Nephron (organoid): ENCODE measurements at regions not wholly inside any gene's neighbourhood (a gene's known extent, or its start where the extent isn't known, plus 50 kb on each side); places are given as distances from the start of the nearest gene placed in this dataset.

ENCODE experiments used
- H3K27ac Mint-ChIP-seq, 3 experiments: 2 replicates each; pipeline ENCODE4 v1.8.0; 2020; ENCODE audit warnings: mixed read lengths in 3 of 3, mild to moderate bottlenecking in 2 of 3, moderate library complexity in 1 of 3
- H3K27me3 Mint-ChIP-seq: 2 replicates; pipeline ENCODE4 v1.8.0; 2021; ENCODE audit warnings: low read depth, mild to moderate bottlenecking, moderate library complexity, mixed read lengths
- H3K36me3 Mint-ChIP-seq: 2 replicates; pipeline ENCODE4 v1.8.0; 2020; ENCODE audit warnings: low read depth, mixed read lengths
- H3K4me1 Mint-ChIP-seq: 2 replicates; pipeline ENCODE4 v1.8.0; 2020; ENCODE audit warnings: mixed read lengths
- H3K4me3 Mint-ChIP-seq, 3 experiments: 2 replicates each; pipeline ENCODE4 v1.8.0; 2020; ENCODE audit warnings: mild to moderate bottlenecking in 3 of 3, mixed read lengths in 3 of 3, moderate library complexity in 2 of 3
- H3K9me3 Mint-ChIP-seq: 2 replicates; pipeline ENCODE4 v1.8.0; 2020; ENCODE audit warnings: mixed read lengths
- TF ChIP-seq, protein P1 (sequence below), 3 experiments: fragments of 200-600 bp; sonication (generic); IDR thresholded peaks; one replicate each; pipeline ENCODE4 v1.5.0; 2021; ENCODE audit warnings: antibody characterized with exemption in 3 of 3; ENCODE audit not compliant: unreplicated experiment in 3 of 3

DNA sequence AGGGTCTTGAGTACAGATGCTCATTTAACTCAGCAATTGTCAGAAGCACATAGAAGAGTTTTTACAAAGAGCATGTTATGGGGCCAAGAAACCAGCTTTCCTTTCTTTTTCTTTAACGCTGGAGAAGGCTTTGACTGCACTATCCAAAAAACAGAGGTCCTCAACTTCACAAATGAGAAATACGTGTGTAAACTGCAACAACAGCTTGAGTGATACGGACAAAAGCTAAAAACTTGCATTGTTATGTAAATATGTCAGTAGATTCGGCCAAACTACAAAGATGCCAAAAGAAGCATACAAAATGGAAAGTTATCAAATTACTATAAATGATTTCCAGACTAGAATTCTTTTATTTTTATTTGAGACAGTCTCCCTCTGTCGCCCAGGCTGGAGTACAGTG lies 62.4 kb upstream of the C10orf90 start:
- Mint-ChIP-seq H3K27ac (no peak overlapping the region), H3K36me3 (no peaks in the 10 kb centered on the region), H3K9me3 (peaks cover 7% of the 10 kb centered on the region), H3K4me3 (no peak overlapping the region), H3K4me1 (peaks cover 17% of the 10 kb centered on the region), H3K27me3 (peaks cover 12% of the 10 kb centered on the region)
- TF ChIP-seq, protein P1, sequence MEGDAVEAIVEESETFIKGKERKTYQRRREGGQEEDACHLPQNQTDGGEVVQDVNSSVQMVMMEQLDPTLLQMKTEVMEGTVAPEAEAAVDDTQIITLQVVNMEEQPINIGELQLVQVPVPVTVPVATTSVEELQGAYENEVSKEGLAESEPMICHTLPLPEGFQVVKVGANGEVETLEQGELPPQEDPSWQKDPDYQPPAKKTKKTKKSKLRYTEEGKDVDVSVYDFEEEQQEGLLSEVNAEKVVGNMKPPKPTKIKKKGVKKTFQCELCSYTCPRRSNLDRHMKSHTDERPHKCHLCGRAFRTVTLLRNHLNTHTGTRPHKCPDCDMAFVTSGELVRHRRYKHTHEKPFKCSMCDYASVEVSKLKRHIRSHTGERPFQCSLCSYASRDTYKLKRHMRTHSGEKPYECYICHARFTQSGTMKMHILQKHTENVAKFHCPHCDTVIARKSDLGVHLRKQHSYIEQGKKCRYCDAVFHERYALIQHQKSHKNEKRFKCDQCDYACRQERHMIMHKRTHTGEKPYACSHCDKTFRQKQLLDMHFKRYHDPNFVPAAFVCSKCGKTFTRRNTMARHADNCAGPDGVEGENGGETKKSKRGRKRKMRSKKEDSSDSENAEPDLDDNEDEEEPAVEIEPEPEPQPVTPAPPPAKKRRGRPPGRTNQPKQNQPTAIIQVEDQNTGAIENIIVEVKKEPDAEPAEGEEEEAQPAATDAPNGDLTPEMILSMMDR (IDR thresholded peaks at IDR 0.05; ENCODE audit: unreplicated experiment in 3 of 3), result no peak

DNA sequence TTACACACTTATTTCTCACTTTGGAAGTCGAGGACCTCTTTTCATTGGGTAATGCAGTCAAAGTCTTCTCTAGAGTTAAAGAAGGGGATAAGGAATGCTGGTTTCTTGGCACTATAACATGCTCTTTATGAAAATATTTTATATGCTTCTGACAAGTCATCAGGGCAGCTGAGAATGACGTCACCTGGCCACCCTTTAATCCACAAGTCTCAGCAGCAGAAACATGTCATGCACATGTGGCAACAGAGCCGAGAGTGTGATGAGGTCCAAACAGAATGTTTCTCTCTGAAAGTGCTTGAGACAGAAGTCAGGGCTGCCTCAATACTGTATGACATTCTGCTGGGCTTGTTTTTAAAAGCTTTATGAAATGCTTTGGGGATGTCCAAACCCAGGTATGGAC lies 63.5 kb upstream of the C10orf90 start:
- H3K36me3 Mint-ChIP-seq, result no peaks in the 10 kb centered on the region
- no peak overlapping the region for H3K27ac Mint-ChIP-seq
- TF ChIP-seq, protein P1 (IDR thresholded peaks at IDR 0.05; ENCODE audit: unreplicated experiment in 3 of 3), result no peak
- H3K27me3 Mint-ChIP-seq, result peaks cover 14% of the 10 kb centered on the region
- no peak overlapping the region for H3K4me3 Mint-ChIP-seq
- no peaks in the 10 kb centered on the region for H3K9me3 Mint-ChIP-seq
- H3K4me1 Mint-ChIP-seq, result peaks cover 17% of the 10 kb centered on the region

DNA sequence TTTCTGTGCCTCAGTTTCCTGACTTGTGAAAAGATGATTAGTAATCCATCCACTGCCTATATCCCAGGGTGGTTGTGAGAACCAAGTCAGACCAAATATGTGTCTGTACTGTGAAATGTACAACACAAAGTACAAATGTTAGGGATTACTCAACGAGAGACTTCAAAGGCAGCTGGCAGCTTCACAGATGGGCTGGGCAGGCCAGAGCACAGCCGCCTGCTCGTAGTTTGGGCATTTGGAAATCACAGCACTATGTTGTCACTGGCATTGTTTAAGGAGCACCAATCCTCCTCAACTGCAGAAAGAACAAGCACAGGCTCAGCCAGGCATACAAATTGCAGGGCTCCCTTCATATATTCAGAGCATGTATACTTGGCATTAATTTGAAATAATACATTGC lies 64.5 kb upstream of the C10orf90 start:
- TF ChIP-seq, protein P1 (IDR thresholded peaks at IDR 0.05; ENCODE audit: unreplicated experiment in 3 of 3), result no peak
- no peaks in the 10 kb centered on the region for H3K9me3 Mint-ChIP-seq
- peaks cover 17% of the 10 kb centered on the region for H3K4me1 Mint-ChIP-seq
- no peak overlapping the region for H3K4me3 Mint-ChIP-seq
- H3K27ac Mint-ChIP-seq, result no peak overlapping the region
- H3K36me3 Mint-ChIP-seq, result no peaks in the 10 kb centered on the region
- H3K27me3 Mint-ChIP-seq, result peaks cover 16% of the 10 kb centered on the region

DNA sequence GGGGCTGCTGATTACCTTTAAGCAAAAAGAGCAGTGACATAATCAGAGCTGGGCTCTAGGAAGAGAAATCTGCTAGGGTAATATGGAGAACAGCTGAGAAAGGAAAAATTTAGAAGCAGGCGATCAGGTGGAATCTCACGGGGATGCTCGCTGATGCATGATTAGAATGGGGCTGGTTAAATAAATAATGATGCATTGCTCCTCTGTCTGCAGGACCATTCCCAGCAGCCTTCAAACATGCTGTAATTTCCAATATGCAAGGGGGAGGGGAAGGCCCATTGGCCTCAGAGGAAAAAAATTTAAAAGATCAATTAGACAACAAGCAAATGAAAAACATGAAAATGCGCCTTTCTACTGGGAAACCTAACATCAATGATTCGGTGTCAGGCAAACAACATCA lies 65.6 kb upstream of the C10orf90 start:
- H3K36me3 Mint-ChIP-seq, result no peaks in the 10 kb centered on the region
- H3K27ac Mint-ChIP-seq, result no peak overlapping the region
- TF ChIP-seq, protein P1 (IDR thresholded peaks at IDR 0.05; ENCODE audit: unreplicated experiment in 3 of 3), result no peak
- H3K4me3 Mint-ChIP-seq, result no peak overlapping the region
- H3K27me3 Mint-ChIP-seq, result peaks cover 13% of the 10 kb centered on the region
- H3K9me3 Mint-ChIP-seq, result no peaks in the 10 kb centered on the region
- H3K4me1 Mint-ChIP-seq, result peaks cover 17% of the 10 kb centered on the region

DNA sequence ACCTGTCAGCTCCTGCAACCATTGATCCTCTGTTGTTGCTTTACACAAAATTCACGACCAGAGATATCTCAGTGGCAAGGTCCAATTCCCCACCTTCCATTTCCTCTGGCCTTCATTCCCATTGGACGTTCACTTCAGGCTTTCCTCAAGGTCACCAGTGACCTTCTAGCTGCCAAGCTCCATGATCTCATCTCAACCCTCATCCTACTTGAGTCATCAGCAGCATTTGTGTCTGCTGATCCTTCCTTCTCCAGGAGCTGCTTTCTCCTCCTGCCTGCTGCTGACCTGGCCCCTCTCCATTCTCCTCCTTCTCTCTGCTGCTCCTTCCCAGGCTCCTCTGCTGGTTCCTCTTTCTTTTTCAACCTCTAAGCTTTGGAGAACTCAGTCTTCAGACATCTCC lies 66.2 kb upstream of the C10orf90 start:
- no peak overlapping the region for H3K27ac Mint-ChIP-seq
- H3K9me3 Mint-ChIP-seq, result no peaks in the 10 kb centered on the region
- peaks cover 15% of the 10 kb centered on the region for H3K27me3 Mint-ChIP-seq
- no peak overlapping the region for H3K4me3 Mint-ChIP-seq
- TF ChIP-seq, protein P1 (IDR thresholded peaks at IDR 0.05; ENCODE audit: unreplicated experiment in 3 of 3), result no peak
- H3K4me1 Mint-ChIP-seq, result peaks cover 13% of the 10 kb centered on the region
- H3K36me3 Mint-ChIP-seq, result no peaks in the 10 kb centered on the region

DNA sequence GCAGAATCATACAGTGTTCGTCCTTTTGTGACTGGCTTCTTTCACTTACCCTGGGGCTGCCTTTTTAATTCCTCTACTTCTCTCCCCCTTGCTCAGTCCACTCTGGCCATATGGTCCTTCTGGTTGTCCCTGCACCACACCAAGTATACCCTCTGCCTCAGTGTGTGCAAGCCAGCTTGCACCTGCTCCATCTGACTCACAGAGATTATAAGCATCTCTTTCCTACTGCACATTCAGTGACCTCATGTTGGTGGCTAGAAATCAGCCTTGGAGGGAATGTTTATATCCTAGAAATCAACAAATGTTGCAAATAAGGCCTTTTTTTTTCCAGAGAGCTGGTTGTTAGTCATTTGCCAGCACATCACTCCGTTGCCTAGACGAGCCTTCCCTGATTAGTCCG lies 67.5 kb upstream of the C10orf90 start:
- Mint-ChIP-seq H3K27me3 (peaks cover 13% of the 10 kb centered on the region), H3K9me3 (no peaks in the 10 kb centered on the region)

More for the DNA sequence above, 67.5 kb upstream of the C10orf90 start:
- TF ChIP-seq, protein P1 (IDR thresholded peaks at IDR 0.05; ENCODE audit: unreplicated experiment in 3 of 3), result no peak
- Mint-ChIP-seq H3K27ac (no peak overlapping the region), H3K4me3 (no peak overlapping the region), H3K36me3 (no peaks in the 10 kb centered on the region), H3K4me1 (peaks cover 7% of the 10 kb centered on the region)
